MM.1S (cell line): ENCODE measurements at regions not wholly inside any gene's neighbourhood (a gene's known extent, or its start where the extent isn't known, plus 50 kb on each side); places are given as distances from the start of the nearest gene placed in this dataset.

Source experiments
- EZH2 ChIP-seq: fragments of 300-600 bp; sonication (generic); optimal IDR thresholded peaks from 2 replicates; pipeline ENCODE3; 2017; ENCODE audit warnings: low read depth, mild to moderate bottlenecking, antibody characterized with exemption, low read length, mixed read lengths
- EZH2phosphoT487 ChIP-seq: fragments of 300-600 bp; sonication (generic); IDR thresholded peaks from 2 replicates; pipeline ENCODE4 v1.6.1; 2018; ENCODE audit warnings: antibody characterized with exemption, low read length
- TF ChIP-seq, protein P1 (sequence below): fragments of 300-600 bp; sonication (generic); IDR thresholded peaks from 2 replicates; pipeline ENCODE4 v1.5.1; 2016; ENCODE audit warnings: antibody characterized with exemption, low read length, mixed read lengths

DNA sequence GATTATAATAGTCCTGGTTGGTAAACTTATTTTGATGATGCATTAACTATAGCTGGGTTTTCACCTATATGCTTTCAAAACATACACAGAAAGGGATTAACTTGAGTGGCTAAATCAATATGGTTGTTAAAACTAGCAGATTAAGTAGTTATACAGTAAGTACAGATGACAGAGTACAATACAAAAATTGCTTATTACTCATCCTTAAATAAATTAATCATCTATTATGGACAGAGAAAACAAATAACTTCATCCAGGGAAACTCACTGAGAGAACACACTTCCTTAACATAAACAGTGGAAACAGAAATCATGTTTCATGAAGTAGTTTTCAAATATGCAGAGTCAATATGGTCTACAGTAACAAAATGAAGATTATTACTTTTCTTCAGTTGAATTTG lies 133.4 kb downstream of the AREG start:
- TF ChIP-seq, protein P1, sequence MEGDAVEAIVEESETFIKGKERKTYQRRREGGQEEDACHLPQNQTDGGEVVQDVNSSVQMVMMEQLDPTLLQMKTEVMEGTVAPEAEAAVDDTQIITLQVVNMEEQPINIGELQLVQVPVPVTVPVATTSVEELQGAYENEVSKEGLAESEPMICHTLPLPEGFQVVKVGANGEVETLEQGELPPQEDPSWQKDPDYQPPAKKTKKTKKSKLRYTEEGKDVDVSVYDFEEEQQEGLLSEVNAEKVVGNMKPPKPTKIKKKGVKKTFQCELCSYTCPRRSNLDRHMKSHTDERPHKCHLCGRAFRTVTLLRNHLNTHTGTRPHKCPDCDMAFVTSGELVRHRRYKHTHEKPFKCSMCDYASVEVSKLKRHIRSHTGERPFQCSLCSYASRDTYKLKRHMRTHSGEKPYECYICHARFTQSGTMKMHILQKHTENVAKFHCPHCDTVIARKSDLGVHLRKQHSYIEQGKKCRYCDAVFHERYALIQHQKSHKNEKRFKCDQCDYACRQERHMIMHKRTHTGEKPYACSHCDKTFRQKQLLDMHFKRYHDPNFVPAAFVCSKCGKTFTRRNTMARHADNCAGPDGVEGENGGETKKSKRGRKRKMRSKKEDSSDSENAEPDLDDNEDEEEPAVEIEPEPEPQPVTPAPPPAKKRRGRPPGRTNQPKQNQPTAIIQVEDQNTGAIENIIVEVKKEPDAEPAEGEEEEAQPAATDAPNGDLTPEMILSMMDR, result no peak
- TF ChIP-seq EZH2 (no peak), EZH2phosphoT487 (no peak)
